Midbrain (tissue), 1 donor: ENCODE measurements at regions not wholly inside any gene's neighbourhood (a gene's known extent, or its start where the extent isn't known, plus 50 kb on each side); places are given as distances from the start of the nearest gene placed in this dataset.

ENCODE experiments used
- DNase-seq: peaks from one replicate; lab custom pipeline; 2025; lab: John Stamatoyannopoulos, UW

- DNase-seq: no peak
Measured at GRCh38 chrX:71000139-71000538, 68.0 kb downstream of the SNX12 start.

- DNase-seq: peak; percentile 21
Measured at GRCh38 chrX:70998411-70999027, 67.6 kb upstream of the SLC7A3 start.

- DNase-seq: no peak
Measured at GRCh38 chrX:70995338-70995737, 64.4 kb upstream of the SLC7A3 start.

- DNase-seq: no peak
Measured at GRCh38 chrX:70988425-70988824, 57.5 kb upstream of the SLC7A3 start.
